IMR-90 (cell line): ENCODE measurements at regions not wholly inside any gene's neighbourhood (a gene's known extent, or its start where the extent isn't known, plus 50 kb on each side); places are given as distances from the start of the nearest gene placed in this dataset.

Experiments
- ATAC-seq: fragments of 200-7000 bp; cut with Tn5 transposase; 2 replicates; pipeline ENCODE4 v1.9.1; 2020; ENCODE audit warnings: low read depth, mild to moderate bottlenecking, moderate library complexity
- BruUV-seq: library from RNA; stranded (reverse); fragments of 400-500 nt; replicated peaks from 2 replicates; lab custom pipeline; 2021; lab: Mats Ljungman, UMichigan
- CTCF ChIA-PET: fragments of 300-600 bp; formaldehyde crosslinking; extraction: SDS; loops from one replicate; lab custom pipeline; 2021; ENCODE audit warnings: antibody characterized with exemption; lab: Yijun Ruan, JAX
- POLR2A ChIA-PET: fragments of 300-600 bp; sonication (Branson Sonifier 250); formaldehyde crosslinking; loops from one replicate; lab custom pipeline; 2022; ENCODE audit warnings: antibody characterized with exemption; ENCODE audit not compliant: unreplicated experiment; lab: Charles Lee
- DNase-seq: peaks from one replicate; pipeline ENCODE4 v3.0.0; 2013
- H2AFZ ChIP-seq: replicated peaks from 2 replicates; pipeline ENCODE3; 2013; ENCODE audit warnings: low read length, mild to moderate bottlenecking; ENCODE audit not compliant: poor library complexity
- H2AK5ac ChIP-seq: 2 replicates; pipeline ENCODE4 v1.6.1; 2013; ENCODE audit warnings: low read depth, low read length, inconsistent platforms
- H2AK9ac ChIP-seq: replicated peaks from 2 replicates; pipeline ENCODE3; 2013; ENCODE audit warnings: mild to moderate bottlenecking, low read depth, low read length, moderate library complexity; ENCODE audit not compliant: poor library complexity
- H2BK120ac ChIP-seq: 2 replicates; pipeline ENCODE4 v1.6.1; 2013; ENCODE audit warnings: low read depth, low read length, inconsistent platforms
- H2BK15ac ChIP-seq: 3 replicates; pipeline ENCODE4 v1.6.1; 2013; ENCODE audit warnings: low read depth, low read length, inconsistent platforms
- H2BK20ac ChIP-seq: 2 replicates; pipeline ENCODE4 v1.6.1; 2013; ENCODE audit warnings: low read depth, mild to moderate bottlenecking, inconsistent platforms, low read length, moderate library complexity
- H2BK5ac ChIP-seq: 2 replicates; pipeline ENCODE4 v1.6.1; 2013; ENCODE audit warnings: mild to moderate bottlenecking, low read depth, low read length, inconsistent platforms; ENCODE audit not compliant: poor library complexity, severe bottlenecking
- H3K14ac ChIP-seq: replicated peaks from 2 replicates; pipeline ENCODE4 v1.6.1; 2013; ENCODE audit warnings: low read depth, low read length, inconsistent platforms
- H3K18ac ChIP-seq: 2 replicates; pipeline ENCODE4 v1.6.1; 2013; ENCODE audit warnings: low read depth, low read length, control low read depth
- H3K23ac ChIP-seq: 2 replicates; pipeline ENCODE4 v1.6.1; 2013; ENCODE audit warnings: low read depth, low read length, inconsistent platforms
- H3K27ac ChIP-seq: 2 replicates; pipeline ENCODE4 v1.5.1; 2013; ENCODE audit warnings: mild to moderate bottlenecking, control low read depth, low read length; ENCODE audit not compliant: insufficient read depth
- H3K27me3 ChIP-seq: 2 replicates; pipeline ENCODE4 v1.6.1; 2013; ENCODE audit warnings: low read length; ENCODE audit not compliant: control insufficient read depth, insufficient read depth
- H3K36me3 ChIP-seq: 2 replicates; pipeline ENCODE4 v1.6.1; 2013; ENCODE audit warnings: low read length, mixed read lengths; ENCODE audit not compliant: control insufficient read depth, insufficient read depth
- H3K4ac ChIP-seq: 2 replicates; pipeline ENCODE4 v1.6.1; 2013; ENCODE audit warnings: low read depth, low read length, inconsistent platforms
- H3K4me1 ChIP-seq: 2 replicates; pipeline ENCODE4 v1.6.1; 2013; ENCODE audit warnings: low read length, mixed read lengths; ENCODE audit not compliant: control insufficient read depth, insufficient read depth
- H3K4me2 ChIP-seq: 2 replicates; pipeline ENCODE4 v1.6.1; 2013; ENCODE audit warnings: low read depth, mild to moderate bottlenecking, control low read depth, low read length, moderate library complexity
- H3K4me3 ChIP-seq: 2 replicates; pipeline ENCODE4 v1.5.1; 2013; ENCODE audit warnings: low read depth, mild to moderate bottlenecking, control low read depth, low read length, moderate library complexity; ENCODE audit not compliant: insufficient read depth
- H3K56ac ChIP-seq: 2 replicates; pipeline ENCODE4 v1.6.1; 2013; ENCODE audit warnings: low read length, inconsistent platforms; ENCODE audit not compliant: insufficient read depth; ENCODE audit errors: extremely low read depth
- H3K79me1 ChIP-seq, 2 experiments: 2 replicates each; pipeline ENCODE4 v1.6.1; 2013; ENCODE audit warnings: low read length in 2 of 2, inconsistent platforms in 1 of 2, low read depth in 1 of 2
- H3K9ac ChIP-seq: 2 replicates; pipeline ENCODE4 v1.6.1; 2013; ENCODE audit warnings: low read depth, low read length, control low read depth
- H3K9me1 ChIP-seq: 2 replicates; pipeline ENCODE4 v1.6.1; 2013; ENCODE audit warnings: low read length, inconsistent platforms; ENCODE audit not compliant: insufficient read depth
- H3K9me3 ChIP-seq: 2 replicates; pipeline ENCODE4 v1.6.1; 2013; ENCODE audit warnings: low read length; ENCODE audit not compliant: control insufficient read depth, insufficient read depth
- H4K20me1 ChIP-seq: 2 replicates; pipeline ENCODE4 v1.6.1; 2013; ENCODE audit warnings: low read length, inconsistent platforms; ENCODE audit not compliant: insufficient read depth
- H4K5ac ChIP-seq: 2 replicates; pipeline ENCODE4 v1.6.1; 2013; ENCODE audit warnings: mild to moderate bottlenecking, low read depth, low read length, control low read depth
- H4K8ac ChIP-seq, 2 experiments: 2 replicates each; pipeline ENCODE4 v1.6.1; 2013; ENCODE audit warnings: low read depth in 2 of 2, low read length in 2 of 2, control low read depth in 1 of 2, inconsistent platforms in 1 of 2
- H4K91ac ChIP-seq: 2 replicates; pipeline ENCODE4 v1.6.1; 2013; ENCODE audit warnings: low read depth, low read length, inconsistent platforms; ENCODE audit not compliant: insufficient read depth
- CHD1 ChIP-seq: IDR thresholded peaks from 2 replicates; pipeline ENCODE4 v1.6.1; 2012; ENCODE audit warnings: low read depth, low read length, improper control_type of control experiment
- CTCF ChIP-seq: conservative IDR thresholded peaks from 2 replicates; pipeline ENCODE4 v1.5.1; 2012; ENCODE audit warnings: mild to moderate bottlenecking, low read depth, low read length, improper control_type of control experiment
- FOS ChIP-seq: fragments of 150-350 bp; IDR thresholded peaks from 2 replicates; pipeline ENCODE4 v1.6.1; 2016; ENCODE audit warnings: low read depth, low read length
- MAFK ChIP-seq: IDR thresholded peaks from 2 replicates; pipeline ENCODE4 v1.6.1; 2012; ENCODE audit warnings: low read depth, low read length, improper control_type of control experiment
- MAZ ChIP-seq: IDR thresholded peaks from 2 replicates; pipeline ENCODE4 v1.6.1; 2012; ENCODE audit warnings: low read depth, mild to moderate bottlenecking, low read length, improper control_type of control experiment, moderate library complexity, borderline replicate concordance
- MXI1 ChIP-seq: IDR thresholded peaks from 2 replicates; pipeline ENCODE4 v1.6.1; 2012; ENCODE audit warnings: low read depth, mild to moderate bottlenecking, low read length, moderate library complexity, borderline replicate concordance
- NFE2L2 ChIP-seq: fragments of 150-350 bp; IDR thresholded peaks from 2 replicates; pipeline ENCODE4 v1.6.1; 2016; ENCODE audit warnings: low read depth, mild to moderate bottlenecking, low read length
- POLR2A ChIP-seq: IDR thresholded peaks from 2 replicates; pipeline ENCODE4 v1.6.1; 2012; ENCODE audit warnings: mild to moderate bottlenecking, low read depth, low read length
- RAD21 ChIP-seq: IDR thresholded peaks from 2 replicates; pipeline ENCODE4 v1.6.1; 2012; ENCODE audit warnings: low read length, improper control_type of control experiment
- RCOR1 ChIP-seq: IDR thresholded peaks from 2 replicates; pipeline ENCODE4 v1.6.1; 2012; ENCODE audit warnings: mild to moderate bottlenecking, low read length, improper control_type of control experiment; ENCODE audit not compliant: insufficient replicate concordance
- SMC3 ChIP-seq: fragments of 150-350 bp; IDR thresholded peaks from 2 replicates; pipeline ENCODE4 v1.6.1; 2016; ENCODE audit warnings: low read depth, mild to moderate bottlenecking, antibody characterized with exemption, low read length, moderate library complexity
- USF2 ChIP-seq: fragments of 150-350 bp; IDR thresholded peaks from 2 replicates; pipeline ENCODE4 v1.6.1; 2017; ENCODE audit warnings: mild to moderate bottlenecking, antibody characterized with exemption, low read length, low read depth
- WGBS, 2 experiments: methylation state at CpG; one replicate each; pipeline versions ENCODE4 v1.1.5 to v1.1.7; 2013; ENCODE audit warnings: missing lambda C conversion rate in 2 of 2; ENCODE audit not compliant: insufficient read length in 1 of 2; ENCODE audit errors: extremely low coverage in 2 of 2; 5-methylcytosine and 5-hydroxymethylcytosine counted together
- dilution Hi-C: fragments of 300-500 bp; cut with HindIII; formaldehyde crosslinking; loops from one replicate; pipeline ENCODE4 v1.14.3; 2018; ENCODE audit warnings: low sequenced_read_pairs; ENCODE audit not compliant: unreplicated experiment
- in situ Hi-C: fragments of 300-500 bp; cut with MboI; formaldehyde crosslinking; loops from 3 replicates; pipeline ENCODE4 v1.14.3; 2019; ENCODE audit warnings: low sequenced_read_pairs, inconsistent platforms, mixed read lengths
- intact Hi-C: fragments of 100-400 bp; cut with micrococcal nuclease; formaldehyde crosslinking; loops from 2 replicates; pipeline ENCODE4 v1.10.0; 2022
- TF ChIP-seq, protein P1 (sequence below): fragments of 150-350 bp; IDR thresholded peaks from 2 replicates; pipeline ENCODE4 v1.6.1; 2016; ENCODE audit warnings: low read depth, mild to moderate bottlenecking, low read length, moderate library complexity, borderline replicate concordance

DNA sequence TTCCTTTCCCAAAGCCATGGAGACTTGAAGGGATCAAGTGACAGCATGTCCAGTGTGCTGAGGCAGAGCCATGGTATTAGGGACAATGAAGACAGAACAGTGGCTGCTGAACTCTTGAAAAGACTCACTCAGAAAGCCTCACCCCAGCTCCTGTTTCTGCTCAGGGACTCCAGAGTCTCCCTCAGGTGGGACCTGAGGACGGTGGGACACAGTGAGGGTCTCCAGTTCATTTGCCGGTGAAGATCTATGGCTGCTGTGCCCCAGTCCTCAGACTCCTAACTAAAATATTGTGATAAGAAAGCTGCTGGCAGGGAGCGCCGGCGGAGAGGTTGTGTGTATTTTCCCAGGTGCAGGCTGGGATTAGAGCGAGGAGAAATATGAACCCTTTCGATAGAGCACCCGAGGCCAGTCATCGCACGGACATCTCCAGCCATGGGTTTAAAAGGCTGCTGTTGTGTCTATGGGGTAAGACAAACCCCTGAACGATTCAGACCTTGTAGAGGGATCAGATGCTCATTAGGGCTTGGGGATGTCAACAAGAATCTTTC lies 57.2 kb downstream of the C7orf25 start:
- H2AK5ac ChIP-seq: no peak overlapping the region
- no peak overlapping the region for H3K23ac ChIP-seq
- H3K14ac ChIP-seq: no peak overlapping the region
- no peak overlapping the region for H3K9ac ChIP-seq
- dilution Hi-C loops: no loop called here
- no peak overlapping the region for H3K18ac ChIP-seq
- no peak overlapping the region for H4K91ac ChIP-seq
- in situ Hi-C loops: no loop called here
- no peaks in the 10 kb centered on the region for H3K9me1 ChIP-seq
- no peak overlapping the region for H2BK120ac ChIP-seq
- no peak overlapping the region for H2BK15ac ChIP-seq
- POLR2A ChIA-PET: no interaction called here
- H3K9me3 ChIP-seq: no peaks in the 10 kb centered on the region
- BruUV-seq: no TSS peak
- no peak overlapping the region for H3K4ac ChIP-seq
- no peaks in the 10 kb centered on the region for H3K36me3 ChIP-seq
- no peak for DNase-seq
- WGBS, 2 experiments: 60% methylated on average over 1 of the region's 11 CpGs; no CpG with 5 or more reads in 1 of the 2 experiments
- H3K4me3 ChIP-seq: no peak overlapping the region
- no peak overlapping the region for H2AK9ac ChIP-seq
- CTCF ChIA-PET: interaction anchor here (1.1 kb wide), 1 partner anchor 12 kb away, joined by 3 read pairs; no protein-coding TSS in a partner anchor
- no peak overlapping the region for H2BK20ac ChIP-seq
- H2BK5ac ChIP-seq: no peak overlapping the region
- no peak overlapping the region for H4K8ac ChIP-seq
- no peak overlapping the region for H3K56ac ChIP-seq
- no peak overlapping the region for H4K5ac ChIP-seq
- TF ChIP-seq SMC3: no peak
- TF ChIP-seq CHD1: no peak
- no peak for TF ChIP-seq MXI1
- no peak for TF ChIP-seq FOS
- no peak for TF ChIP-seq RAD21
- no peak for TF ChIP-seq RCOR1
- TF ChIP-seq MAZ: no peak
- TF ChIP-seq CTCF: no peak
- no peak for TF ChIP-seq MAFK
- TF ChIP-seq, protein P1, sequence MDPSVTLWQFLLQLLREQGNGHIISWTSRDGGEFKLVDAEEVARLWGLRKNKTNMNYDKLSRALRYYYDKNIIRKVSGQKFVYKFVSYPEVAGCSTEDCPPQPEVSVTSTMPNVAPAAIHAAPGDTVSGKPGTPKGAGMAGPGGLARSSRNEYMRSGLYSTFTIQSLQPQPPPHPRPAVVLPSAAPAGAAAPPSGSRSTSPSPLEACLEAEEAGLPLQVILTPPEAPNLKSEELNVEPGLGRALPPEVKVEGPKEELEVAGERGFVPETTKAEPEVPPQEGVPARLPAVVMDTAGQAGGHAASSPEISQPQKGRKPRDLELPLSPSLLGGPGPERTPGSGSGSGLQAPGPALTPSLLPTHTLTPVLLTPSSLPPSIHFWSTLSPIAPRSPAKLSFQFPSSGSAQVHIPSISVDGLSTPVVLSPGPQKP: no peak
- TF ChIP-seq NFE2L2: no peak
- no peak for TF ChIP-seq USF2
- TF ChIP-seq POLR2A: no peak
- H4K20me1 ChIP-seq: no peaks in the 10 kb centered on the region
- peaks cover 15% of the 10 kb centered on the region for H3K27me3 ChIP-seq
- no peak overlapping the region for H3K27ac ChIP-seq
- intact Hi-C loops: no loop called here
- H3K79me1 ChIP-seq: no peaks in the 10 kb centered on the region
- no peaks in the 10 kb centered on the region for H3K4me1 ChIP-seq
- no peak overlapping the region for H2AFZ ChIP-seq
- no peak overlapping the region for H3K4me2 ChIP-seq
- no peak for ATAC-seq
